Mesendoderm (in vitro differentiated cells): ENCODE measurements at regions not wholly inside any gene's neighbourhood (a gene's known extent, or its start where the extent isn't known, plus 50 kb on each side); places are given as distances from the start of the nearest gene placed in this dataset.
"Not testable (repeated sequence)": the region's sequence is repeated elsewhere in the genome, so short reads cannot be mapped to it uniquely, and the experiment has no call there.

Experiments
- DNase-seq: peaks from one replicate; pipeline ENCODE4 v3.0.0; 2013
- H2AK5ac ChIP-seq: 2 replicates; pipeline ENCODE4 v1.6.1; 2013; ENCODE audit warnings: low read length, inconsistent platforms
- H2BK120ac ChIP-seq: 2 replicates; pipeline ENCODE4 v1.6.1; 2013; ENCODE audit warnings: low read depth, mild to moderate bottlenecking, low read length, moderate library complexity, mixed read lengths
- H2BK15ac ChIP-seq: replicated peaks from 2 replicates; pipeline ENCODE4 v1.6.1; 2013; ENCODE audit warnings: low read depth, mild to moderate bottlenecking, moderate library complexity
- H2BK5ac ChIP-seq: 2 replicates; pipeline ENCODE4 v1.6.1; 2013; ENCODE audit warnings: low read length, inconsistent platforms
- H3K18ac ChIP-seq: 2 replicates; pipeline ENCODE4 v1.6.1; 2013; ENCODE audit warnings: mild to moderate bottlenecking, low read length, mixed read lengths
- H3K23ac ChIP-seq: one replicate; pipeline ENCODE4 v1.6.1; 2013; ENCODE audit warnings: low read length
- H3K27ac ChIP-seq: 2 replicates; pipeline ENCODE4 v1.5.1; 2013; ENCODE audit warnings: low read depth, mild to moderate bottlenecking, inconsistent platforms, low read length, moderate library complexity
- H3K27me3 ChIP-seq: 2 replicates; pipeline ENCODE4 v1.6.1; 2013; ENCODE audit warnings: low read length, control low read depth, mild to moderate bottlenecking, inconsistent platforms; ENCODE audit not compliant: insufficient read depth, poor library complexity
- H3K36me3 ChIP-seq: 2 replicates; pipeline ENCODE4 v1.6.1; 2013; ENCODE audit warnings: low read length, inconsistent platforms; ENCODE audit not compliant: control insufficient read depth, insufficient read depth
- H3K4ac ChIP-seq: one replicate; pipeline ENCODE4 v1.6.1; 2013; ENCODE audit warnings: low read depth, mild to moderate bottlenecking, low read length, moderate library complexity
- H3K4me1 ChIP-seq: 2 replicates; pipeline ENCODE4 v1.6.1; 2013; ENCODE audit warnings: low read depth, low read length, inconsistent platforms; ENCODE audit not compliant: control insufficient read depth
- H3K4me2 ChIP-seq: 2 replicates; pipeline ENCODE4 v1.6.1; 2013; ENCODE audit warnings: low read length
- H3K4me3 ChIP-seq: 2 replicates; pipeline ENCODE4 v1.5.1; 2013; ENCODE audit warnings: mild to moderate bottlenecking, low read length
- H3K56ac ChIP-seq: one replicate; pipeline ENCODE4 v1.6.1; 2013; ENCODE audit warnings: low read length
- H3K79me1 ChIP-seq: 2 replicates; pipeline ENCODE4 v1.6.1; 2013; ENCODE audit warnings: low read length, inconsistent platforms
- H3K79me2 ChIP-seq: 2 replicates; pipeline ENCODE4 v1.6.1; 2013; ENCODE audit warnings: mild to moderate bottlenecking, low read length; ENCODE audit not compliant: control insufficient read depth, insufficient read depth
- H3K9ac ChIP-seq: 2 replicates; pipeline ENCODE4 v1.6.1; 2013; ENCODE audit warnings: low read length, inconsistent platforms
- H4K5ac ChIP-seq: one replicate; pipeline ENCODE4 v1.6.1; 2013; ENCODE audit warnings: low read length
- H4K8ac ChIP-seq: one replicate; pipeline ENCODE4 v1.6.1; 2013; ENCODE audit warnings: low read depth, mild to moderate bottlenecking, control low read depth, low read length, moderate library complexity
- WGBS: extraction: QIAGEN DNeasy Blood & Tissue Kit; methylation state at CpG from one replicate; pipeline ENCODE4 v1.1.7; 2013; ENCODE audit warnings: low lambda C conversion rate, missing lambda C conversion rate; ENCODE audit not compliant: insufficient coverage; ENCODE audit errors: extremely low coverage; 5-methylcytosine and 5-hydroxymethylcytosine counted together

GRCh38 chr2:208725280-208725679, 318.7 kb downstream of the PTH2R start:
- no peak overlapping the region for H3K23ac ChIP-seq
- no peak for DNase-seq
- H4K5ac ChIP-seq: no peak overlapping the region
- no peaks in the 10 kb centered on the region for H3K27me3 ChIP-seq
- no peaks in the 10 kb centered on the region for H3K79me2 ChIP-seq
- H3K79me1 ChIP-seq: no peaks in the 10 kb centered on the region
- no peak overlapping the region for H3K18ac ChIP-seq
- no peak overlapping the region for H2AK5ac ChIP-seq
- no peak overlapping the region for H3K27ac ChIP-seq
- no CpG with 5 or more reads among the region's 4 CpGs for WGBS
- no peak overlapping the region for H2BK120ac ChIP-seq
- H3K4me1 ChIP-seq: no peaks in the 10 kb centered on the region
- H3K9ac ChIP-seq: no peak overlapping the region
- H3K4me2 ChIP-seq: no peak overlapping the region
- no peak overlapping the region for H3K56ac ChIP-seq
- H3K4me3 ChIP-seq: no peak overlapping the region
- no peaks in the 10 kb centered on the region for H3K36me3 ChIP-seq
- H2BK15ac ChIP-seq: no peak overlapping the region
- no peak overlapping the region for H4K8ac ChIP-seq
- no peak overlapping the region for H3K4ac ChIP-seq
- H2BK5ac ChIP-seq: no peak overlapping the region

- H3K18ac ChIP-seq: no peak overlapping the region
- H3K4me1 ChIP-seq: no peaks in the 10 kb centered on the region
- H3K4me3 ChIP-seq: no peak overlapping the region
- H3K27ac ChIP-seq: no peak overlapping the region
- H3K36me3 ChIP-seq: no peaks in the 10 kb centered on the region
- H3K56ac ChIP-seq: no peak overlapping the region
- no peak overlapping the region for H3K4ac ChIP-seq
- H3K9ac ChIP-seq: no peak overlapping the region
- no peak overlapping the region for H2AK5ac ChIP-seq
- H3K79me2 ChIP-seq: no peaks in the 10 kb centered on the region
- no peak overlapping the region for H4K5ac ChIP-seq
- H3K23ac ChIP-seq: no peak overlapping the region
- H2BK15ac ChIP-seq: no peak overlapping the region
- no peak overlapping the region for H2BK120ac ChIP-seq
- H2BK5ac ChIP-seq: no peak overlapping the region
- WGBS: no CpG with 5 or more reads among the region's 3 CpGs
- no peak for DNase-seq
- no peaks in the 10 kb centered on the region for H3K79me1 ChIP-seq
- no peak overlapping the region for H3K4me2 ChIP-seq
- H3K27me3 ChIP-seq: no peaks in the 10 kb centered on the region
- H4K8ac ChIP-seq: no peak overlapping the region
Measured at GRCh38 chr2:208726242-208726641, 319.6 kb downstream of the PTH2R start.

GRCh38 chr2:208751663-208752415, 345.2 kb downstream of the PTH2R start:
- H3K27me3 ChIP-seq, H2BK5ac ChIP-seq, H3K79me2 ChIP-seq, H4K8ac ChIP-seq, H3K4ac ChIP-seq, H3K9ac ChIP-seq, H3K79me1 ChIP-seq, H3K23ac ChIP-seq, H3K36me3 ChIP-seq, H3K4me3 ChIP-seq, H3K4me1 ChIP-seq, H3K4me2 ChIP-seq, H2BK15ac ChIP-seq, H3K18ac ChIP-seq, H3K56ac ChIP-seq, H2BK120ac ChIP-seq, DNase-seq, H3K27ac ChIP-seq, H2AK5ac ChIP-seq, H4K5ac ChIP-seq: not testable (repeated sequence)
- no CpG with 5 or more reads among the region's 21 CpGs for WGBS

- no CpG with 5 or more reads among the region's 1 CpG for WGBS
- no peak overlapping the region for H4K8ac ChIP-seq
- DNase-seq: no peak
Measured at GRCh38 chr2:208757364-208757763, 350.8 kb downstream of the PTH2R start.

DNA sequence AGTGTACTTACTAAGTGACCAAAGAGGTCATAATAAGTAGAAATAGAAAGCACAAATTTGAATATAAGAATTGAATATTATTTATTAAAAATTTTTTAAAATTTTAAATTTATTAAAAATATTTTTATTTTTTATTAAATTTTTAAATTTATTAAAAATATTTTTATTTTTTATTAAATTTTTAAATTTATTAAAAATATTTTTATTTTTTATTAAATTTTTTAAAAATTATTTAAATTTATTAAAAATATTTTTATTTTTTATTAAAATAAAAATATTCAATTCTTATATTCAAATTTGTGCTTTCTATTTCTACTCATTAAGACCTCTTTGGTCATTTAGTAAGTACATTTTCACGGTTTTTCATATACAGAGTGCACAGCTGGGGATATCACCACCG, 366.5 kb downstream of the PTH2R start:
- not testable (repeated sequence) for H3K27me3 ChIP-seq, H3K4me3 ChIP-seq, H4K5ac ChIP-seq, H2BK15ac ChIP-seq, H3K23ac ChIP-seq, H3K27ac ChIP-seq, H2BK5ac ChIP-seq, H4K8ac ChIP-seq, H3K9ac ChIP-seq, H2BK120ac ChIP-seq, H3K56ac ChIP-seq, H3K4me2 ChIP-seq, H3K36me3 ChIP-seq, DNase-seq, H3K79me2 ChIP-seq, H2AK5ac ChIP-seq, H3K4ac ChIP-seq, H3K18ac ChIP-seq, H3K4me1 ChIP-seq, H3K79me1 ChIP-seq
- WGBS: no CpG with 5 or more reads among the region's 2 CpGs

More at GRCh38 chr2:208757364-208757763, 350.8 kb downstream of the PTH2R start:
- Histone ChIP-seq H2AK5ac (no peak overlapping the region), H3K27me3 (no peaks in the 10 kb centered on the region), H3K4ac (no peak overlapping the region), H4K5ac (no peak overlapping the region), H2BK5ac (no peak overlapping the region), H2BK15ac (no peak overlapping the region), H2BK120ac (no peak overlapping the region), H3K18ac (no peak overlapping the region), H3K4me3 (no peak overlapping the region), H3K79me1 (no peaks in the 10 kb centered on the region), H3K23ac (no peak overlapping the region), H3K9ac (no peak overlapping the region), H3K27ac (no peak overlapping the region), H3K4me2 (no peak overlapping the region), H3K36me3 (no peaks in the 10 kb centered on the region), H3K4me1 (no peaks in the 10 kb centered on the region), H3K56ac (no peak overlapping the region), H3K79me2 (no peaks in the 10 kb centered on the region)

DNA sequence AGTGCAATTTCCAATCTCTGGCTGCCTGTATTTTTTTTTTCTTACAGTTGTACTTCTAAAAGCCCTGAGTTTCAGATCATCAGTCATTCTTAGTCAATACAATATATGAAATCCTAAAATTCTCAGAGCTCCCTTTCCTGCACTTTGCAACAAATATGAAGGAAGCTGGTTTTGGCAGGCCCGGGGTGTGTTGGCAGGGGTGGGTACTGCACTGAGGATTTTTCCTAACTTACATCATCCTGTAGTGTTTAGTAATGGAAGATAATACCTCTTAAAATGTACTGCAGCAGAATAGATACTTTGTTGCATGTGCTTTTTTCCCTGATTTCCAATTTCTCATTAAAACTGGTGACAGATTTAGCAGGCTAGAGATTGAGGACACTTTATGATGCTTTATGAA, 374.6 kb downstream of the PTH2R start:
- H3K4ac ChIP-seq: no peak overlapping the region
- H2BK15ac ChIP-seq: no peak overlapping the region
- H3K79me2 ChIP-seq: no peaks in the 10 kb centered on the region
- no peak overlapping the region for H2AK5ac ChIP-seq
- no peak overlapping the region for H3K56ac ChIP-seq
- H2BK5ac ChIP-seq: no peak overlapping the region
- H3K4me1 ChIP-seq: no peaks in the 10 kb centered on the region
- H3K27ac ChIP-seq: no peak overlapping the region
- no peaks in the 10 kb centered on the region for H3K79me1 ChIP-seq
- H3K18ac ChIP-seq: no peak overlapping the region
- no peak overlapping the region for H3K9ac ChIP-seq
- H4K8ac ChIP-seq: no peak overlapping the region
- no peak overlapping the region for H3K4me2 ChIP-seq
- H3K27me3 ChIP-seq: no peaks in the 10 kb centered on the region
- no peak overlapping the region for H2BK120ac ChIP-seq
- peak; percentile 13 for DNase-seq
- no CpG with 5 or more reads among the region's 1 CpG for WGBS
- H3K23ac ChIP-seq: no peak overlapping the region
- no peak overlapping the region for H4K5ac ChIP-seq
- H3K36me3 ChIP-seq: no peaks in the 10 kb centered on the region
- no peak overlapping the region for H3K4me3 ChIP-seq
